ENCODE measurements at regions not wholly inside any gene's neighbourhood (a gene's known extent, or its start where the extent isn't known, plus 50 kb on each side); places are given as distances from the start of the nearest gene placed in this dataset.

DNA sequence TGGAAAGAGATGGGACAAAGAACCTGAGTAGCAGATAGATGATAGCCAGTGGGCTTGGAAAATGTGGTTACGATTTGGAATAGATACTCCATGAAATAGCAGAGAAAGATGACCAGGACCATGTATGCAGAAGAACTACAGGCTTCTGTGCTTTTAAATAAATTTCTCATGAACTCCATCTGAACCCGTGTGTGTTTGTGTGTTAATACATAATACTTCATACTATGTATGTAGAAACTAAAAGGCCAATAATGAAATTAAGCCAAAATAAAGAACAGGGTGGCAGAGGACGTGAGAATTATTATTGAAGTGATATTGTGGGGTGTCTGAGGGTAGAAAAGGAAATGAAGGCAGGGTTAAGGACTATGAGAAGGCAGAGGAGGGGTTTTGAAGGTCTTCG, 385.1 kb upstream of the RPS23 start:
- DNase-seq (ENCODE audit: low read depth in 1 of 2, low spot score in 2 of 2) (no peak), FAIRE-seq (no peak)
- H4K91ac ChIP-seq (replicated peaks; ENCODE audit: insufficient read length, low read length) = no peak overlapping the region
- POLR2A ChIA-PET (ENCODE audit: partially characterized antibody) = no interaction called here
- no peak overlapping the region for H2BK120ac ChIP-seq (replicated peaks; ENCODE audit: low read depth, low read length)
- H3K23me2 ChIP-seq (ENCODE audit: low read depth, low read length) = no peaks in the 10 kb centered on the region
- H3K4ac ChIP-seq (replicated peaks; ENCODE audit: insufficient read length, low read depth, low read length) = no peak overlapping the region
- no peak overlapping the region for H3K9ac ChIP-seq (replicated peaks in 1 of 4; ENCODE audit: extremely low read depth in 1 of 4, low read depth in 3 of 4, low read length in 3 of 4)
- no peak overlapping the region for H3K4me2 ChIP-seq (ENCODE audit: insufficient read depth in 1 of 2, low read depth in 2 of 2, low read length in 2 of 2)
- H4K8ac ChIP-seq (ENCODE audit: extremely low read depth, insufficient read depth, low read length) = no peak overlapping the region
- no peaks in the 10 kb centered on the region for H3K9me3 ChIP-seq (ENCODE audit: insufficient read depth in 2 of 2, low read depth in 1 of 2, low read length in 1 of 2)
- H2AFZ ChIP-seq (ENCODE audit: low read length) = no peak overlapping the region
- no peaks in the 10 kb centered on the region for H3K27me3 ChIP-seq (replicated peaks in 1 of 4; ENCODE audit: control insufficient read depth in 3 of 4, extremely low read depth in 1 of 4, insufficient read depth in 3 of 4, low read length in 3 of 4)
- 66 to 100% methylated on average over 1 to 4 of the region's 4 CpGs for WGBS, 2 experiments (ENCODE audit: extremely low coverage in 1 of 2, insufficient coverage in 1 of 2, insufficient read length in 1 of 2, insufficient replicate concordance in 2 of 2, low coverage in 1 of 2, low lambda C conversion rate in 2 of 2, missing lambda C conversion rate in 1 of 2)
- H2BK12ac ChIP-seq (ENCODE audit: low read depth, low read length) = no peak overlapping the region
- no peak overlapping the region for H3K14ac ChIP-seq (ENCODE audit: insufficient read length)
- H3K79me2 ChIP-seq (ENCODE audit: control insufficient read depth in 1 of 2, insufficient read depth in 2 of 2, low read length in 2 of 2) = no peaks in the 10 kb centered on the region
- no peak overlapping the region for H4K5ac ChIP-seq (ENCODE audit: insufficient read length, low read depth, low read length)
- H3K18ac ChIP-seq (ENCODE audit: extremely low read depth, low read length) = no peak overlapping the region
- H4K20me1 ChIP-seq (replicated peaks in 1 of 2; ENCODE audit: control insufficient read depth in 1 of 2, insufficient read depth in 2 of 2, low read length in 2 of 2) = no peaks in the 10 kb centered on the region
- H2AK5ac ChIP-seq (ENCODE audit: low read depth, low read length) = no peak overlapping the region
- no peak overlapping the region for H3K23ac ChIP-seq (ENCODE audit: insufficient read length)
- CTCF ChIA-PET (ENCODE audit: partially characterized antibody) = no interaction called here
- H2BK5ac ChIP-seq (ENCODE audit: low read depth, low read length) = no peak overlapping the region
- H3K27ac ChIP-seq (ENCODE audit: low read depth, low read length) = no peak overlapping the region
- no peak overlapping the region for H3K56ac ChIP-seq (replicated peaks; ENCODE audit: insufficient read length, low read depth, low read length)
- H2BK20ac ChIP-seq (ENCODE audit: low read length) = no peak overlapping the region
- H2BK15ac ChIP-seq (ENCODE audit: low read length) = no peak overlapping the region
- H3K4me1 ChIP-seq (replicated peaks in 1 of 4; ENCODE audit: control insufficient read depth in 3 of 4, insufficient read depth in 4 of 4, low read length in 3 of 4) = no peaks in the 10 kb centered on the region; a peak in 1 of 7 replicates
- H3K79me1 ChIP-seq (ENCODE audit: low read depth, low read length) = no peaks in the 10 kb centered on the region
- no peaks in the 10 kb centered on the region for H3K36me3 ChIP-seq (ENCODE audit: control insufficient read depth in 2 of 4, insufficient read depth in 4 of 4, low read length in 3 of 4)
- H3K4me3 ChIP-seq (ENCODE audit: extremely low read depth in 1 of 4, insufficient read depth in 2 of 4, low read depth in 3 of 4, low read length in 4 of 4) = no peak overlapping the region
- no peak for TF ChIP-seq CHD1 (IDR thresholded peaks at IDR 0.05; ENCODE audit: low read depth, low read length)
- TF ChIP-seq SUZ12 (IDR thresholded peaks at IDR 0.05; ENCODE audit: low read length) = no peak
- TF ChIP-seq SP1 (IDR thresholded peaks at IDR 0.05; ENCODE audit: low read depth, low read length) = no peak
- TF ChIP-seq KDM5A (IDR thresholded peaks at IDR 0.05; ENCODE audit: low read length) = no peak
- TF ChIP-seq, protein P1, sequence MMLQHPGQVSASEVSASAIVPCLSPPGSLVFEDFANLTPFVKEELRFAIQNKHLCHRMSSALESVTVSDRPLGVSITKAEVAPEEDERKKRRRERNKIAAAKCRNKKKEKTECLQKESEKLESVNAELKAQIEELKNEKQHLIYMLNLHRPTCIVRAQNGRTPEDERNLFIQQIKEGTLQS (IDR thresholded peaks at IDR 0.05; ENCODE audit: insufficient read depth, low read depth, low read length) = no peak
- no peak for TF ChIP-seq TCF12 (IDR thresholded peaks at IDR 0.05; ENCODE audit: low read depth, low read length)
- no peak for TF ChIP-seq TAF1 (IDR thresholded peaks at IDR 0.05; ENCODE audit: low read depth, low read length)
- no peak for TF ChIP-seq POLR2AphosphoS5 (IDR thresholded peaks at IDR 0.05; ENCODE audit: low read depth, low read length)
- no peak for TF ChIP-seq CBX8 (IDR thresholded peaks at IDR 0.05; ENCODE audit: borderline replicate concordance, low read depth, low read length)
- no peak for TF ChIP-seq RAD21 (IDR thresholded peaks at IDR 0.05 in 1 of 2, conservative IDR thresholded peaks at IDR 0.05 in 1 of 2; ENCODE audit: low read depth in 2 of 2, low read length in 2 of 2)
- TF ChIP-seq MAX (IDR thresholded peaks at IDR 0.05) = no peak
- no peak for TF ChIP-seq TEAD4 (IDR thresholded peaks at IDR 0.05; ENCODE audit: low read depth, low read length)
- no peak for TF ChIP-seq BCL11A (IDR thresholded peaks at IDR 0.05; ENCODE audit: low read depth in 2 of 2, low read length in 2 of 2)
- no peak for TF ChIP-seq MAFK (IDR thresholded peaks at IDR 0.05; ENCODE audit: low read depth, low read length)
- no peak for TF ChIP-seq KDM4A (IDR thresholded peaks at IDR 0.05; ENCODE audit: low read depth, low read length, severe bottlenecking)
- TF ChIP-seq CBX5 (IDR thresholded peaks at IDR 0.05; ENCODE audit: low read depth, low read length) = no peak

All from H1 (cell line).